HG03159 (cell line): ENCODE measurements at regions not wholly inside any gene's neighbourhood (a gene's known extent, or its start where the extent isn't known, plus 50 kb on each side); places are given as distances from the start of the nearest gene placed in this dataset.
"Not testable (repeated sequence)": the region's sequence is repeated elsewhere in the genome, so short reads cannot be mapped to it uniquely, and the experiment has no call there.

Experiments used
- ATAC-seq: cut with Tn5 transposase; IDR thresholded peaks from one replicate; pipeline ENCODE4 v1.9.1; 2021; ENCODE audit warnings: mild to moderate bottlenecking, moderate library complexity; ENCODE audit not compliant: unreplicated experiment

- no peak for ATAC-seq
These were observed 315.8 kb upstream of the TPK1 start for GRCh38 chr7:145151676-145152075.

- no peak for ATAC-seq
These were observed 312.0 kb upstream of the TPK1 start for GRCh38 chr7:145147865-145148264.

- no peak for ATAC-seq
These were observed 307.8 kb upstream of the TPK1 start for GRCh38 chr7:145143685-145144084.

GRCh38 chr7:145134377-145134776 is 298.5 kb upstream of the TPK1 start:
- no peak for ATAC-seq

GRCh38 chr7:145123502-145123901 is 287.6 kb upstream of the TPK1 start:
- no peak for ATAC-seq

- no peak for ATAC-seq
These were observed 270.1 kb upstream of the TPK1 start for GRCh38 chr7:145106001-145106400.

GRCh38 chr7:145105561-145105960 is 269.7 kb upstream of the TPK1 start:
- no peak for ATAC-seq

- no peak for ATAC-seq
These were observed 268.5 kb upstream of the TPK1 start for GRCh38 chr7:145104400-145104799.

GRCh38 chr7:145102199-145102598 is 266.3 kb upstream of the TPK1 start:
- ATAC-seq = not testable (repeated sequence)

GRCh38 chr7:145092766-145093165 is 256.9 kb upstream of the TPK1 start:
- ATAC-seq = no peak

- no peak for ATAC-seq
These were observed 252.4 kb upstream of the TPK1 start for GRCh38 chr7:145088111-145088745.

GRCh38 chr7:145082366-145083161 is 246.7 kb upstream of the TPK1 start:
- no peak for ATAC-seq

GRCh38 chr7:145065473-145065872 is 229.6 kb upstream of the TPK1 start:
- ATAC-seq = no peak

GRCh38 chr7:145064114-145064513 is 228.3 kb upstream of the TPK1 start:
- ATAC-seq = no peak

- no peak for ATAC-seq
These were observed 217.9 kb upstream of the TPK1 start for GRCh38 chr7:145053781-145054180.

- ATAC-seq = no peak
These were observed 214.6 kb upstream of the TPK1 start for GRCh38 chr7:145050415-145050814.

GRCh38 chr7:145036604-145037405 is 201.0 kb upstream of the TPK1 start:
- peak; percentile 96 for ATAC-seq

GRCh38 chr7:145031162-145031561 is 195.3 kb upstream of the TPK1 start:
- ATAC-seq = no peak

- no peak for ATAC-seq
These were observed 194.9 kb upstream of the TPK1 start for GRCh38 chr7:145030754-145031153.

- ATAC-seq = no peak
These were observed 184.6 kb upstream of the TPK1 start for GRCh38 chr7:145020454-145020853.

GRCh38 chr7:145016068-145016467 is 180.2 kb upstream of the TPK1 start:
- no peak for ATAC-seq

GRCh38 chr7:145009876-145010275 is 174.0 kb upstream of the TPK1 start:
- no peak for ATAC-seq
